KBM-7 (cell line): ENCODE measurements at regions not wholly inside any gene's neighbourhood (a gene's known extent, or its start where the extent isn't known, plus 50 kb on each side); places are given as distances from the start of the nearest gene placed in this dataset.
"Not testable (repeated sequence)": the region's sequence is repeated elsewhere in the genome, so short reads cannot be mapped to it uniquely, and the experiment has no call there.

Experiments
- DNase-seq: peaks from one replicate; pipeline ENCODE4 v3.0.0-alpha.2; 2015
- in situ Hi-C: fragments of 300-500 bp; cut with MboI; formaldehyde crosslinking; loops from 2 replicates; pipeline ENCODE4 v1.14.3; 2020; ENCODE audit warnings: low sequenced_read_pairs, low pct_unique_long_range_greater_than_20kb, mixed read lengths

GRCh38 chr17:52732841-52733240 is 574.3 kb upstream of the CA10 start:
- no peak for DNase-seq
- in situ Hi-C loops, result no loop called here

- DNase-seq, result no peak
- in situ Hi-C loops, result no loop called here
Measured at GRCh38 chr17:52724578-52724977, 566.1 kb upstream of the CA10 start.

GRCh38 chr17:52721910-52722309 is 563.4 kb upstream of the CA10 start:
- DNase-seq, result no peak
- in situ Hi-C loops, result no loop called here

GRCh38 chr17:52710363-52710901 is 551.9 kb upstream of the CA10 start:
- in situ Hi-C loops, result no loop called here
- DNase-seq, result no peak

- DNase-seq, result no peak
- in situ Hi-C loops, result no loop called here
Measured at GRCh38 chr17:52709724-52710123, 551.2 kb upstream of the CA10 start.

- in situ Hi-C loops, result no loop called here
- DNase-seq, result no peak
Measured at GRCh38 chr17:52696362-52696761, 537.8 kb upstream of the CA10 start.

GRCh38 chr17:52686140-52686539 is 527.6 kb upstream of the CA10 start:
- DNase-seq, result no peak
- in situ Hi-C loops, result no loop called here

GRCh38 chr17:52681480-52681879 is 523.0 kb upstream of the CA10 start:
- no peak for DNase-seq
- in situ Hi-C loops, result no loop called here

- DNase-seq, result no peak
- in situ Hi-C loops, result no loop called here
Measured at GRCh38 chr17:52678211-52678610, 519.7 kb upstream of the CA10 start.

- in situ Hi-C loops, result no loop called here
- DNase-seq, result no peak
Measured at GRCh38 chr17:52674686-52675085, 516.2 kb upstream of the CA10 start.

GRCh38 chr17:52673791-52674190 is 515.3 kb upstream of the CA10 start:
- no peak for DNase-seq
- in situ Hi-C loops, result no loop called here

GRCh38 chr17:52666264-52666663 is 507.8 kb upstream of the CA10 start:
- no peak for DNase-seq
- in situ Hi-C loops, result no loop called here

- in situ Hi-C loops, result no loop called here
- no peak for DNase-seq
Measured at GRCh38 chr17:52660692-52661091, 502.2 kb upstream of the CA10 start.

- no peak for DNase-seq
- in situ Hi-C loops, result no loop called here
Measured at GRCh38 chr17:52653014-52653413, 494.5 kb upstream of the CA10 start.

- DNase-seq, result no peak
- in situ Hi-C loops, result no loop called here
Measured at GRCh38 chr17:52648995-52649394, 490.5 kb upstream of the CA10 start.

- no peak for DNase-seq
- in situ Hi-C loops, result no loop called here
Measured at GRCh38 chr17:52647411-52647810, 488.9 kb upstream of the CA10 start.

- DNase-seq, result no peak
- in situ Hi-C loops, result no loop called here
Measured at GRCh38 chr17:52636443-52636842, 477.9 kb upstream of the CA10 start.

- in situ Hi-C loops, result no loop called here
- no peak for DNase-seq
Measured at GRCh38 chr17:52606590-52606989, 448.1 kb upstream of the CA10 start.

GRCh38 chr17:52606098-52606497 is 447.6 kb upstream of the CA10 start:
- in situ Hi-C loops, result no loop called here
- DNase-seq, result no peak

- in situ Hi-C loops, result no loop called here
Measured at GRCh38 chr17:52604105-52604504, 445.6 kb upstream of the CA10 start.

GRCh38 chr17:52597452-52598215 is 439.1 kb upstream of the CA10 start:
- peak; percentile 1 for DNase-seq
- in situ Hi-C loops, result not testable (repeated sequence)

More at GRCh38 chr17:52604105-52604504, 445.6 kb upstream of the CA10 start:
- DNase-seq, result no peak
